Fibroblast of mammary gland (primary cell): ENCODE measurements at regions not wholly inside any gene's neighbourhood (a gene's known extent, or its start where the extent isn't known, plus 50 kb on each side); places are given as distances from the start of the nearest gene placed in this dataset.

Source experiments
- DNase-seq: peaks from one replicate; pipeline ENCODE4 v3.0.0-alpha.2; 2010; ENCODE audit warnings: low read depth
- H3K4me3 ChIP-seq: 2 replicates; pipeline ENCODE4 v1.5.1; 2011; ENCODE audit warnings: low read depth, mild to moderate bottlenecking, low read length, moderate library complexity; ENCODE audit not compliant: control insufficient read depth
- CTCF ChIP-seq: conservative IDR thresholded peaks from 2 replicates; pipeline ENCODE4 v1.5.1; 2011; ENCODE audit warnings: low read depth, low read length, inconsistent platforms; ENCODE audit not compliant: control insufficient read depth, insufficient read depth

GRCh38 chr7:85736085-85736484 lies 549.2 kb upstream of the SEMA3D start:
- TF ChIP-seq CTCF = no peak
- no peak for DNase-seq
- H3K4me3 ChIP-seq = no peak overlapping the region

- TF ChIP-seq CTCF = no peak
- no peak for DNase-seq
- no peak overlapping the region for H3K4me3 ChIP-seq
Measured at GRCh38 chr7:85734823-85735222, 548.0 kb upstream of the SEMA3D start.

GRCh38 chr7:85733169-85733915 lies 546.5 kb upstream of the SEMA3D start:
- H3K4me3 ChIP-seq = no peak overlapping the region
- TF ChIP-seq CTCF = no peak
- no peak for DNase-seq

- no peak for TF ChIP-seq CTCF
- H3K4me3 ChIP-seq = no peak overlapping the region
- DNase-seq = peak; percentile 31
Measured at GRCh38 chr7:85730012-85730411, 543.2 kb upstream of the SEMA3D start.

- TF ChIP-seq CTCF = no peak
- H3K4me3 ChIP-seq = no peak overlapping the region
- no peak for DNase-seq
Measured at GRCh38 chr7:85725026-85725425, 538.2 kb upstream of the SEMA3D start.

- DNase-seq = peak; percentile 83
- no peak overlapping the region for H3K4me3 ChIP-seq
- no peak for TF ChIP-seq CTCF
Measured at GRCh38 chr7:85719981-85720953, 533.4 kb upstream of the SEMA3D start.
